GM12878 (cell line): ENCODE measurements at regions not wholly inside any gene's neighbourhood (a gene's known extent, or its start where the extent isn't known, plus 50 kb on each side); places are given as distances from the start of the nearest gene placed in this dataset.
A peak's percentile ranks its signal among the peaks of the same experiment; 100 is the strongest.

Experiments
- ATAC-seq: fragments of 200-7000 bp; cut with Tn5 transposase; 3 replicates; pipeline ENCODE4 v1.9.1; 2020; ENCODE audit warnings: mild to moderate bottlenecking, moderate library complexity
- BruUV-seq: library from RNA; stranded (reverse); fragments of 400-500 nt; replicated peaks from 2 replicates; lab custom pipeline; 2021; lab: Mats Ljungman, UMichigan
- CTCF ChIA-PET: fragments of 300-600 bp; sonication (Branson Sonifier 250); formaldehyde crosslinking; extraction: SDS; loops from one replicate; lab custom pipeline; 2021; ENCODE audit warnings: inconsistent platforms; lab: Yijun Ruan, JAX
- POLR2A ChIA-PET: fragments of 350-600 bp; formaldehyde crosslinking; extraction: SDS; loops from one replicate; lab custom pipeline; 2021; ENCODE audit warnings: inconsistent platforms; lab: Charles Lee
- RAD21 ChIA-PET: fragments of 300-600 bp; sonication (Branson Sonifier 250); formaldehyde crosslinking; loops from one replicate; lab custom pipeline; 2023; ENCODE audit warnings: antibody characterized with exemption; ENCODE audit not compliant: unreplicated experiment; lab: Charles Lee
- SMC1A ChIA-PET: fragments of 300-600 bp; sonication (Branson Sonifier 250); formaldehyde crosslinking; loops from one replicate; lab custom pipeline; 2023; ENCODE audit not compliant: unreplicated experiment, uncharacterized antibody; lab: Charles Lee
- DNase-seq: peaks from one replicate; pipeline ENCODE4 v3.0.0-alpha.2; 2011; ENCODE audit warnings: low read depth, low spot score
- FAIRE-seq: peaks from 3 replicates; lab custom pipeline; 2011; peaks lifted over from hg19 to GRCh38; lab: Jason Lieb, UNC
- H2AFZ ChIP-seq: 2 replicates; pipeline ENCODE4 v1.6.0; 2011; ENCODE audit warnings: low read depth, low read length, control low read depth; ENCODE audit not compliant: control insufficient read depth
- H3K27ac ChIP-seq: 2 replicates; pipeline ENCODE4 v1.5.1; 2011; ENCODE audit warnings: control low read depth; ENCODE audit not compliant: control insufficient read depth, insufficient read depth
- H3K27me3 ChIP-seq, 2 experiments: replicated peaks in 1 of 2; 2 replicates each; pipeline versions ENCODE4 v1.6.0 to v1.6.1; 2011; ENCODE audit warnings: low read length in 1 of 2; ENCODE audit not compliant: control insufficient read depth in 2 of 2, insufficient read depth in 2 of 2
- H3K36me3 ChIP-seq, 2 experiments: 2 replicates each; pipeline ENCODE4 v1.5.1; 2011; ENCODE audit warnings: low read length in 1 of 2; ENCODE audit not compliant: control insufficient read depth in 2 of 2, insufficient read depth in 2 of 2
- H3K4me1 ChIP-seq: 2 replicates; pipeline ENCODE4 v1.6.1; 2011; ENCODE audit warnings: mild to moderate bottlenecking, low read length, moderate library complexity, mixed read lengths; ENCODE audit not compliant: control insufficient read depth, insufficient read depth
- H3K4me2 ChIP-seq: 2 replicates; pipeline ENCODE4 v1.6.0; 2011; ENCODE audit warnings: control low read depth; ENCODE audit not compliant: control insufficient read depth, insufficient read depth
- H3K4me3 ChIP-seq: fragments of 200-600 bp; sonication (generic); 2 replicates; pipeline ENCODE4 v1.5.1; 2016
- H3K79me2 ChIP-seq: 2 replicates; pipeline ENCODE4 v1.6.0; 2011; ENCODE audit warnings: low read length; ENCODE audit not compliant: control insufficient read depth, insufficient read depth
- H3K9ac ChIP-seq: 2 replicates; pipeline ENCODE4 v1.8.0; 2011; ENCODE audit warnings: low read length, control low read depth, mixed read lengths; ENCODE audit not compliant: control insufficient read depth, insufficient read depth
- H3K9me3 ChIP-seq: replicated peaks from 3 replicates; pipeline ENCODE4 v1.5.1; 2011; ENCODE audit warnings: mild to moderate bottlenecking, low read length; ENCODE audit not compliant: control insufficient read depth, insufficient read depth
- H4K20me1 ChIP-seq: 2 replicates; pipeline ENCODE4 v1.6.0; 2011; ENCODE audit not compliant: control insufficient read depth, insufficient read depth
- BCL11A ChIP-seq: IDR thresholded peaks from 2 replicates; pipeline ENCODE4 v1.6.1; 2011; ENCODE audit warnings: low read depth, low read length
- BCL3 ChIP-seq: IDR thresholded peaks from 2 replicates; pipeline ENCODE4 v1.6.1; 2011; ENCODE audit warnings: borderline replicate concordance, low read depth, mild to moderate bottlenecking, moderate library complexity, low read length; ENCODE audit not compliant: insufficient read depth, poor library complexity, severe bottlenecking
- EED ChIP-seq: sonication (generic); IDR thresholded peaks from 2 replicates; pipeline ENCODE4 v1.6.1; 2016; ENCODE audit warnings: antibody characterized with exemption, low read depth
- GATAD2B ChIP-seq: fragments of 450-650 bp; conservative IDR thresholded peaks from 2 replicates; pipeline ENCODE4 v1.6.1; 2017; ENCODE audit warnings: low read depth, mild to moderate bottlenecking, moderate library complexity
- IRF3 ChIP-seq: fragments of 450-650 bp; IDR thresholded peaks from 2 replicates; pipeline ENCODE4 v1.6.1; 2014; ENCODE audit warnings: mild to moderate bottlenecking
- MTA2 ChIP-seq: fragments of 450-650 bp; IDR thresholded peaks from 2 replicates; pipeline ENCODE4 v1.6.1; 2016; ENCODE audit warnings: low read depth, mild to moderate bottlenecking, moderate library complexity
- PML ChIP-seq: IDR thresholded peaks from 2 replicates; pipeline ENCODE4 v1.6.1; 2012; ENCODE audit warnings: low read length, inconsistent platforms
- POLR2A ChIP-seq: IDR thresholded peaks from 2 replicates; pipeline ENCODE4 v1.6.1; 2011; ENCODE audit warnings: low read depth, mild to moderate bottlenecking, low read length
- POLR2AphosphoS2 ChIP-seq: IDR thresholded peaks from 2 replicates; pipeline ENCODE4 v1.6.1; 2011; ENCODE audit warnings: low read depth, mild to moderate bottlenecking, low read length, improper control_type of control experiment, moderate library complexity
- REST ChIP-seq: IDR thresholded peaks from 2 replicates; pipeline ENCODE4 v1.6.1; 2012; ENCODE audit warnings: mild to moderate bottlenecking, low read depth, low read length
- RFX5 ChIP-seq: IDR thresholded peaks from 2 replicates; pipeline ENCODE4 v1.6.1; 2011; ENCODE audit warnings: low read depth, low read length, improper control_type of control experiment
- RUNX3 ChIP-seq: IDR thresholded peaks from 2 replicates; pipeline ENCODE4 v1.6.1; 2012; ENCODE audit warnings: low read length, inconsistent platforms
- SMAD1 ChIP-seq: fragments of 450-650 bp; IDR thresholded peaks from 2 replicates; pipeline ENCODE4 v1.6.1; 2018; ENCODE audit warnings: mild to moderate bottlenecking, low read depth; ENCODE audit not compliant: partially characterized antibody
- ZBTB40 ChIP-seq: fragments of 450-650 bp; IDR thresholded peaks from 2 replicates; pipeline ENCODE4 v1.6.1; 2016; ENCODE audit warnings: mild to moderate bottlenecking, moderate library complexity, borderline replicate concordance
- WGBS: methylation state at CpG from one replicate; pipeline ENCODE4 v1.1.6; 2016; ENCODE audit warnings: low lambda C conversion rate; ENCODE audit not compliant: insufficient replicate concordance, insufficient coverage; ENCODE audit errors: missing lambda C conversion rate; 5-methylcytosine and 5-hydroxymethylcytosine counted together
- in situ Hi-C: fragments of 300-500 bp; cut with MboI; formaldehyde crosslinking; loops from 9 replicates; pipeline ENCODE4 v1.14.3; 2018; ENCODE audit warnings: mixed read lengths
- intact Hi-C: fragments of 100-400 bp; cut with micrococcal nuclease; formaldehyde crosslinking; loops from one replicate; pipeline ENCODE4 v1.14.2; 2022; ENCODE audit not compliant: unreplicated experiment

GRCh38 chr5:5752844-5753243, 330.4 kb downstream of the ICE1 start:
- ChIA-PET RAD21 (interaction anchor here (1.3 kb wide), 1 partner anchor 13 kb away, joined by 3 read pairs; no protein-coding TSS in a partner anchor), SMC1A (interaction anchor here (0.9 kb wide), 1 partner anchor 13 kb away, joined by 3 read pairs; no protein-coding TSS in a partner anchor), POLR2A (interaction anchor here (0.5 kb wide), 1 partner anchor 17 kb away, joined by 3 read pairs; no protein-coding TSS in a partner anchor), CTCF (no interaction called here)
- peak overlapping the region; percentile 82 for H3K4me2 ChIP-seq
- BruUV-seq, result no TSS peak
- H3K9me3 ChIP-seq, result no peaks in the 10 kb centered on the region; the same call in 1 of the 3 replicates
- H3K9ac ChIP-seq, result no peak overlapping the region; the same call in 1 of the 2 replicates
- H4K20me1 ChIP-seq, result no peaks in the 10 kb centered on the region
- intact Hi-C loops (loop anchor here (5.0 to 10.0 kb wide), 4 partner anchors 258 to 962 kb away; partner anchors contain the start of genes ICE1, MED10 and TENT4A), in situ Hi-C loops (loop anchor here (10.0 kb wide), 1 partner anchor 982 kb away; no protein-coding TSS in a partner anchor)
- ATAC-seq, result peak; percentile 75
- H3K4me1 ChIP-seq, result peaks cover 56% of the 10 kb centered on the region
- peak overlapping the region; percentile 52; the same call in 1 of the 2 replicates for H2AFZ ChIP-seq
- peak; percentile 78 for FAIRE-seq
- no peaks in the 10 kb centered on the region for H3K27me3 ChIP-seq
- no peaks in the 10 kb centered on the region for H3K36me3 ChIP-seq
- H3K4me3 ChIP-seq, result peak overlapping the region; percentile 34; the same call in 1 of the 2 replicates
- DNase-seq, result peak; percentile 88
- H3K27ac ChIP-seq, result peak overlapping the region; percentile 57
- 0% methylated on average over 2 of the region's 2 CpGs for WGBS
- no peaks in the 10 kb centered on the region for H3K79me2 ChIP-seq
- TF ChIP-seq BCL3 (no peak), PML (0 out of 2 replicates have a peak, but pooled peaks have one; percentile 39), EED (peak; percentile 33; the same call in 1 of the 2 replicates), RFX5 (no peak), REST (no peak), GATAD2B (0 out of 2 replicates have a peak, but pooled peaks have one; percentile 43), MTA2 (peak; percentile 94), IRF3 (no peak), POLR2AphosphoS2 (no peak), POLR2A (no peak), SMAD1 (no peak), RUNX3 (peak; percentile 81), ZBTB40 (0 out of 2 replicates have a peak, but pooled peaks have one; percentile 7), BCL11A (peak; percentile 89; the same call in 1 of the 2 replicates)
